ENCODE measurements at regions not wholly inside any gene's neighbourhood (a gene's known extent, or its start where the extent isn't known, plus 50 kb on each side); places are given as distances from the start of the nearest gene placed in this dataset.

- TF ChIP-seq CTCF (IDR thresholded peaks at IDR 0.05; ENCODE audit: low read length) = no peak
- TF ChIP-seq EZH2 (optimal IDR thresholded peaks at IDR 0.05; ENCODE audit: low read depth, low read length) = no peak
- TF ChIP-seq EZH2phosphoT487 (IDR thresholded peaks at IDR 0.05; ENCODE audit: low read length) = no peak
Measured at GRCh38 chr21:14288922-14289321, 73.0 kb downstream of the RBM11 start.
